Natural killer cell treated with Interleukin-12 subunit alpha and Interleukin-12 subunit beta and Interleukin-15 and Interleukin-18, amount 100 ng/mL, for 72 hours (primary cell): ENCODE measurements at regions not wholly inside any gene's neighbourhood (a gene's known extent, or its start where the extent isn't known, plus 50 kb on each side); places are given as distances from the start of the nearest gene placed in this dataset.
"Not testable (repeated sequence)": the region's sequence is repeated elsewhere in the genome, so short reads cannot be mapped to it uniquely, and the experiment has no call there.

Experiments used
- ATAC-seq, 2 donors: fragments of 150-1000 bp; cut with Tn5 transposase in 1 of 2; sonication (Bioruptor Pico), chemical (Tn5 transposase) in 1 of 2; 2 replicates each; pipeline ENCODE4 v1.10.0; 2021
- DNase-seq: peaks from one replicate; pipeline ENCODE4 v3.0.0; 2022; ENCODE audit warnings: low spot score
- H3K27ac Mint-ChIP-seq, 2 donors: 1 replicate in 1 of 2; 2 replicates in 1 of 2; pipeline ENCODE4 v1.8.0; 2022; ENCODE audit warnings: mixed read lengths in 2 of 2, mild to moderate bottlenecking in 1 of 2, moderate library complexity in 1 of 2
- H3K27me3 Mint-ChIP-seq, 2 donors: 1 replicate in 1 of 2; 2 replicates in 1 of 2; pipeline ENCODE4 v1.8.0; 2022; ENCODE audit warnings: mixed read lengths in 2 of 2
- H3K36me3 Mint-ChIP-seq: one replicate; pipeline ENCODE4 v1.8.0; 2022; ENCODE audit warnings: mixed read lengths
- H3K4me1 Mint-ChIP-seq, 2 donors: 1 replicate in 1 of 2; 2 replicates in 1 of 2; pipeline ENCODE4 v1.8.0; 2022; ENCODE audit warnings: low read depth in 2 of 2, mixed read lengths in 2 of 2, mild to moderate bottlenecking in 1 of 2
- H3K4me3 Mint-ChIP-seq: one replicate; pipeline ENCODE4 v1.8.0; 2022; ENCODE audit warnings: mixed read lengths
- H3K9me3 Mint-ChIP-seq: 2 replicates; pipeline ENCODE4 v1.8.0; 2022; ENCODE audit warnings: mixed read lengths

DNA sequence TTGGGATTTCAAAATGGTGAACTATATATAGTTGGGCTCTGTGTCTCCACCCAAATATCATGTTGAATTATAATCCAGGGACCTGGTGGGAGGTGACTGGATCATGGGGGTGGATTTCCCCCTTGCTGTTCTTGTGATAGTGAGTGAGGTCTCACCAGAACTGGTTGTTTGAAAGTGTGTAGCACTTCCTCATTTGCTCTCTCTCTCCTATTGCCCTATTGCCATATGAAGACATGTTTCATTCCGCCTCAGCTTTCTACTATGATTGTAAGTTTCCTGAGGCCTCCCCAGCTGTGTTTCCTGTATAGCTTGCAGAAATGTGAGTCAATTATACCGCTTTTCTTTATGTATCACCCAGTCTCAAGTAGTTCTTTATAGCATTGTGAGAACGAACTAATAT lies 545.6 kb downstream of the TRAM1L1 start:
- no peak overlapping the region for H3K4me3 Mint-ChIP-seq
- DNase-seq (no peak), ATAC-seq (no peak)
- no peaks in the 10 kb centered on the region for H3K36me3 Mint-ChIP-seq
- no peaks in the 10 kb centered on the region for H3K27me3 Mint-ChIP-seq
- no peaks in the 10 kb centered on the region for H3K4me1 Mint-ChIP-seq
- H3K27ac Mint-ChIP-seq: no peak overlapping the region
- H3K9me3 Mint-ChIP-seq: peaks cover 11% of the 10 kb centered on the region

DNA sequence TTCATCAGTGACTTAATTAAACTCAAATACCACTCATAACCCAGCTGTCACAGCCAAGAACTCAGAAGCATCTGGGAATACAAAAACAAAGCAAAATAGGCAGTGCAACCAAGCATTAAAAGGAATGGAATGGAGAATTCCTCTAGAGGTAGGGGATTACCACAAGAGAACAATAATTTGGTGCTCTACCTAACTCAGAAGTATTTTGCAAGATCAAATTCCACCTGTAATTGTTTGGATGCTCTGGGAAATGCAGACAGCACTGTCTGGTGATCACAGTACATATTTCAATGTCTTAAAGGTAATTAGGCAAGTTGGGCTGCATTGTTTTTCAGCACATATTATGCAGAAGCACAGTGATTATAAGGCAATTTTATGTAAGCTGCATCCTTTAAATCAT lies 547.5 kb downstream of the TRAM1L1 start:
- Mint-ChIP-seq H3K27me3 (no peaks in the 10 kb centered on the region), H3K36me3 (no peaks in the 10 kb centered on the region), H3K4me3 (no peak overlapping the region), H3K9me3 (peaks cover 14% of the 10 kb centered on the region), H3K27ac (no peak overlapping the region), H3K4me1 (no peaks in the 10 kb centered on the region)
- no peak for ATAC-seq
- no peak for DNase-seq

DNA sequence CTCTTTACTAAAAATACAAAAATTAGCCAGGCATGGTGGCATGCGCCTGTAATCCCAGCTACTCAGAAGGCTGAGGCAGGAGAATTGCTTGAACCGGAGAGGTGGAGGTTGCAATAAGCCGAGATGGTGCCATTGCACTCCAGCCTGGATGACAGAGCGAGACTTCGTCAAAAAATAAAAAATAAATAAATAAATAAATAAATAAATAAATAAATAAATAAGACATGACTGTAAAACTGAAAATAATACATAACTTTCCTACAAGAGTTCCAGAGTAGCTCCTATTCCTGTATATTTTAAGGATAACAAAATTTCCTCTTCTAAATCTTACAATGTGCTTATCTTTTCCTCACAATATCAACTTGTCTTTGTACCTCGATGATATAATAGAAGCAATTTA lies 549.4 kb downstream of the TRAM1L1 start:
- not testable (repeated sequence) for H3K4me3 Mint-ChIP-seq, H3K4me1 Mint-ChIP-seq, DNase-seq, H3K27me3 Mint-ChIP-seq, ATAC-seq, H3K36me3 Mint-ChIP-seq, H3K27ac Mint-ChIP-seq
- peaks cover 14% of the 10 kb centered on the region for H3K9me3 Mint-ChIP-seq

DNA sequence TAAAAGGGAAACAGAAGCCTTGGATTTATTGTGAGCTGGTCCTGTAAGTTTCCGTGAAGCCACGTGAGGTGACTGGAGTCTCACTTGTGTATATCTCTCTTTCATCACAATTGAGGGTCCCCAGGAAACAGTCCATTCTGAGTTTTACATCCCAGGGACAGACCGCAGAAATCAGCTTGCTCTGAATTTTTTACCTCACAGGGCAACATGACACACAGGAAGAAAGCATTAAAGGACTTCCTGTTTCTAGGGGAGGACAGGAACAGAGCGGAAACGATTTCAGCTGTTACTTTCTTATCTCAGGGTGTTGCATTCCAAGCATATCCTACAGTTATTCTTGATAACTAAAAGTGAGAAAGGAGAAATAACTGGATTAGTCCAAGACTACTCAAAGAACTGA lies 553.5 kb downstream of the TRAM1L1 start:
- no peak for ATAC-seq
- H3K27ac Mint-ChIP-seq: no peak overlapping the region
- H3K9me3 Mint-ChIP-seq: peaks cover 21% of the 10 kb centered on the region
- no peaks in the 10 kb centered on the region for H3K27me3 Mint-ChIP-seq
- H3K4me3 Mint-ChIP-seq: no peak overlapping the region
- H3K36me3 Mint-ChIP-seq: peaks cover 14% of the 10 kb centered on the region
- H3K4me1 Mint-ChIP-seq: peaks cover 0 to 2% of the 10 kb centered on the region in 2 donors
- DNase-seq: no peak

DNA sequence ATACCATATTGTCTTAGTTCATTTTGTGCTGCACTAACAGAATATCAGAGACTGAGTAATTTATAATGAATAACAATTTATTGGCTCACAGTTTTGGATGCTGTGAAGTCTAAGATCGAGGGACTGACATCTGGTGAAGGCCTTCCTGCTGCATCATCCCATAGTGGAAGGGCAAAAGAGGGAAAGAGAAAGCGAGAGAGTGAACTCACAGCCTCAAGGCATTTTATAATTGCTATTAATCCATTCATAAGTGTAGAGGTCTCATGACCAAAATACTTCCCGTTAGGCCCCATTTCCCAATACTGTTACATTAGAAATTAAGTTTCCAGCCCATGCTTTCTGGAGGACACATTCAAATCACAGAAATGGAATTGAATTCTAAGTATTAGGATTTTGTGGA lies 554.4 kb downstream of the TRAM1L1 start:
- H3K9me3 Mint-ChIP-seq: peaks cover 17% of the 10 kb centered on the region
- H3K27me3 Mint-ChIP-seq: no peaks in the 10 kb centered on the region
- peaks cover 14% of the 10 kb centered on the region for H3K36me3 Mint-ChIP-seq
- H3K4me3 Mint-ChIP-seq: no peak overlapping the region
- ATAC-seq (no peak), DNase-seq (no peak)
- no peak overlapping the region for H3K27ac Mint-ChIP-seq
- peaks cover 0 to 2% of the 10 kb centered on the region in 2 donors for H3K4me1 Mint-ChIP-seq

DNA sequence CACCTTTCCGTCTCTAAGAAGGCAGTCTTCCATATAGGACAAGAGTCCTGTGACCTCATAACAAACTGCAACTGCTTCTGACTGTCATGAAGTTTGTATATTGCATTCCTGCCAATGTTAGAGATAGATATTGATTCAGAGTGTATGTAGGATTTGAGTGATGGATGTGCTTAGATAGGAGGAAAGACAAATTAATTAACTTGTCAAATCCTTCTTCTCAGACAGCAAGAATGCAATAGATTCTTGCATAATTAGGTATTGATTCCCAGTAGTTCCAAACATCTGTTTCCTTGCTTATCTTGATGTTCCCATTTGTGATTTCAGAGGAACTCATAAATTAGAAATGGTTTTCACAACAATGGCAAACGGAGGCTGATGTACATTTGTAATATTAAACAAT lies 555.3 kb downstream of the TRAM1L1 start:
- Mint-ChIP-seq H3K27me3 (no peaks in the 10 kb centered on the region), H3K4me3 (no peak overlapping the region), H3K4me1 (peaks cover 0 to 2% of the 10 kb centered on the region in 2 donors), H3K27ac (no peak overlapping the region), H3K36me3 (peaks cover 14% of the 10 kb centered on the region), H3K9me3 (peaks cover 17% of the 10 kb centered on the region)
- DNase-seq (no peak), ATAC-seq (no peak)

DNA sequence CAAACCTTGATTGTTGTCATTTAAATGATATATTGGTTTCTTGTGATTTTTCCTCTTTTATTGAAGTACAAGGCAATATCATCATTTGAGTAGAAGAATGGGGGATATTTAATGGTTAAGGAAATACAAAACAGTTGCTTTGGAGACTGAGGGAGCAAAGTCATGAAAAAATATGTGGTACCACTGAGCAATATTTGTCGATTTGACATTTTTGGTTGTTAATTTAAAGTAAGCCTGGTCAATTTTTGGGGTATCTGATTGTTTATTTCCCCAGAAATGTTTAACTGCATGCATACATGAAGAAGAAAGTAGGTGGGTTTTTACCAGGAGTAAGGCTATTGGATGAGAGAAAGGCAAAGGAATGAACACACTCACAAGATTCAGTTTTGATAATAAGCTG lies 556.2 kb downstream of the TRAM1L1 start:
- DNase-seq (no peak), ATAC-seq (no peak)
- H3K36me3 Mint-ChIP-seq: peaks cover 14% of the 10 kb centered on the region
- peaks cover 17% of the 10 kb centered on the region for H3K9me3 Mint-ChIP-seq
- no peaks in the 10 kb centered on the region for H3K27me3 Mint-ChIP-seq
- no peak overlapping the region for H3K4me3 Mint-ChIP-seq
- no peak overlapping the region for H3K27ac Mint-ChIP-seq
- H3K4me1 Mint-ChIP-seq: peaks cover 0 to 2% of the 10 kb centered on the region in 2 donors

DNA sequence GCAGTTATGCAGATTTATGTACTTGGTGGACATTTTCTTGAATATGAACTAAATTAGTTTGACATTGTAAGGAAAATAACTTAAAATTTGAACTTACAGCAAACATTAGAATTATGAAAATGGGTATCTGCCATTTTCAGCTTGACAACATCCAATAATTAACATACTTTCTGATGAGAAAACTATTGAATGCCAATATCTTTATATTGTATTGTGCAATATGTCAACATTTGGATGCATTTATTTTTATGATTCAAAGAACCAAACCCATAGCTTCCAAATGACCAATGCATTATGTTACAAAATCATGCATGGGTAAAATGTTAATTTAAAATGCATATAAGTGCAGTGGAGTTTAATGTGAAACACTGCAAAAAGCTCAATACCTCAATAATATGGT lies 562.5 kb downstream of the TRAM1L1 start:
- H3K9me3 Mint-ChIP-seq: peaks cover 18% of the 10 kb centered on the region
- ATAC-seq (no peak), DNase-seq (no peak)
- no peak overlapping the region for H3K4me3 Mint-ChIP-seq
- H3K36me3 Mint-ChIP-seq: peaks cover 5% of the 10 kb centered on the region
- H3K27me3 Mint-ChIP-seq: no peaks in the 10 kb centered on the region
- H3K4me1 Mint-ChIP-seq: no peaks in the 10 kb centered on the region
- no peak overlapping the region for H3K27ac Mint-ChIP-seq

DNA sequence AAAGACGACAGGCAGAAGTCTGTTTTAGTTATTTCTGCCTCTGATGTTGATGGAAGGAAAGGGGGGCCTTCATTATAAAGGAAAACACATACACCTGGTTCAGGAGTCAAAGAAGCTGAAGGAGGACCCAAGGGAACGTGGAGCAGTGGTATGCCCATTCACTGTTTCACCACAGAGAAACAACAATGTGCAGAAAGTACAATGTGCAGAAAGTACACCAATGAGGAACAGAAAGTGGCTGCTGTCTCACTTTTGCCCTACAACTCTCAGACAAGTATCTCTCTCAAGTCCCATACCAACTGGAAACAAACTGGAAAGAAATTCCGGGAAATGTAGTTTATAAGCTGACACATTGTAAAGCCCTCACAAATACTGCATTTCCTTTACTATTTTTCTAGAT lies 564.5 kb downstream of the TRAM1L1 start:
- no peaks in the 10 kb centered on the region for H3K27me3 Mint-ChIP-seq

DNA sequence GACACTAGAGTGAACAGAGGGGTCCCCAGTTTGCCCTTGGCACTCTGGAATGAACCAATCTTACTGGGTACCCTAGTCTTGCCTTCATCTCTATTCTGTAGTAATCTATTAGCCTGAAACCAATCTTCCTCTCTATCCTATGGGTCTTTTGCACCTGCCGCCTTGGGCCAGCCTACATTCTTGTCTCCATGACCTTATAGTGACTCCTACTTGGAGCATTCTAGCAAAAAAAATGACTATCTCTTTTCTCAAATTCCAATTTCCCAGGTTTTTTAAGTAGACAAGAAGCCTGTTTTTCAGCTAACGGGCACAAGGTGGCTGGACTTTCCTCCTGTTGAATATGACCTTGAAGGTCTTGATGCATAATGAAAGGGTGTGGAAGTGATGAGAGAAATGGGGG lies 568.7 kb downstream of the TRAM1L1 start:
- Mint-ChIP-seq H3K9me3 (peaks cover 35% of the 10 kb centered on the region), H3K27ac (no peak overlapping the region), H3K4me1 (no peaks in the 10 kb centered on the region), H3K4me3 (no peak overlapping the region), H3K36me3 (peaks cover 4% of the 10 kb centered on the region), H3K27me3 (no peaks in the 10 kb centered on the region)
- ATAC-seq (no peak), DNase-seq (no peak)

More for the DNA sequence above, 564.5 kb downstream of the TRAM1L1 start:
- Mint-ChIP-seq H3K27ac (no peak overlapping the region), H3K4me3 (no peak overlapping the region), H3K9me3 (peaks cover 21% of the 10 kb centered on the region), H3K4me1 (no peaks in the 10 kb centered on the region), H3K36me3 (peaks cover 4% of the 10 kb centered on the region)
- ATAC-seq (no peak), DNase-seq (no peak)

DNA sequence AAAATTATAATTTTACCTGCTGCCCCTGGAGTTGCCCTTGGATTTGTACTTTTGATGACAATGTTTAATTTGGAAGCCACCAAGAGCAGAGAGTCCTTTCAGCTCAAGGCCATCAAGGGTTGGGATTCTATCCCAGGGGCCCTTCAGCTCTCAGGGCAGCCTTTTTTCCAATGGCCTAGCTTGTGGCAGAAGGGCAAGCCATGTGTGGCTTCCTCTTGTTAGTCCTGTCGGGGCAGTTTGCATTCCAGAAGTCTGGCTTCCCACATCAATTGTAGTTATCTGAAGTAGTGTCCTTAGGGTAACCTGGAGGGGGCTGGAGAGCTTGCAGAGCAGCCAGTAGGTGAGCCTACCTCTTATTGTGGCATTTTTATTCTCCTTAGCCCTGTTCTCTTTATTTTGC lies 569.4 kb downstream of the TRAM1L1 start:
- Mint-ChIP-seq H3K27ac (no peak overlapping the region), H3K4me1 (no peaks in the 10 kb centered on the region), H3K9me3 (peaks cover 38% of the 10 kb centered on the region), H3K36me3 (peaks cover 4% of the 10 kb centered on the region), H3K4me3 (no peak overlapping the region), H3K27me3 (no peaks in the 10 kb centered on the region)
- no peak for ATAC-seq
- no peak for DNase-seq

DNA sequence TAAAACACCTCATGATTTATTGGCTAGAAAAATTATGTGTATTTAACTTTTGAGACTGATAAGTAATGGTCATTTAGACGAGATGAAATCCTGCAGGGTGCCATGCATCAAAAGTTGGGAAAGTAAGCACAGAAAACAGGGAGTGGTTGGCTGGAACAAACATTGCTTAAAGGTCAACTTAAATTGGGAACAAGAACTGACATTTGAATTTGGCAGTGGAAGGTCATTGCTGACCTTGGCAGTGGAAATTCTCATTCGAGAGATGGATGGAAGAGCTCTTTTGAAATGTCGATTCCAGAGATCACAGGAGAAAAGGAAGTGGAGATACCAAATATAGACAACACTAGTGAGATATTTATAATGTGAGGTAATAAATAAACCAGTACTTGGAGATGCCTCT lies 572.8 kb downstream of the TRAM1L1 start:
- H3K9me3 Mint-ChIP-seq: peaks cover 27% of the 10 kb centered on the region
- H3K27ac Mint-ChIP-seq: no peak overlapping the region
- ATAC-seq (no peak), DNase-seq (no peak)
- H3K4me3 Mint-ChIP-seq: no peak overlapping the region
- H3K36me3 Mint-ChIP-seq: peaks cover 4% of the 10 kb centered on the region
- no peaks in the 10 kb centered on the region for H3K27me3 Mint-ChIP-seq
- H3K4me1 Mint-ChIP-seq: no peaks in the 10 kb centered on the region

DNA sequence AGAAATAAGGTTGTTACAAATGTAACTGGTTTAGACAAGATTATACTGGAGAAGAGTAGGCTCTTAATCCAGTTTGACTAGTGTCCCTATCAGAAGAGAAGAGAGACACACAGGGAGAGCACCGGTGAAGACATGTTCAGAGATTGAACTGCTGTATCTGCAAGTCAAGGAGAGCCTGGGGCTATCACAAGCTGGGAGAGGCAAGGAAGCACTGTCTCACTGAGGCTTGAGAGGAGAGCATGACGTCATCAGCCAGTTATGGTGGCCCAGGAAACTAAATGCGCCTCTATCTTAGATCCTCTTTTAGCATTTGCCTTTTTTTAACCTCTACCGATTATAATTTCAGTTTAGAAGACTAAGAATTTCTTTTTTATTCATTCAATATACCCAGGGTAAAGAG lies 583.4 kb downstream of the TRAM1L1 start:
- no peak overlapping the region for H3K27ac Mint-ChIP-seq
- H3K4me1 Mint-ChIP-seq: no peaks in the 10 kb centered on the region
- H3K27me3 Mint-ChIP-seq: no peaks in the 10 kb centered on the region
- H3K4me3 Mint-ChIP-seq: no peak overlapping the region
- DNase-seq (no peak), ATAC-seq (no peak)
- H3K9me3 Mint-ChIP-seq: peaks cover 12% of the 10 kb centered on the region
- H3K36me3 Mint-ChIP-seq: no peaks in the 10 kb centered on the region

DNA sequence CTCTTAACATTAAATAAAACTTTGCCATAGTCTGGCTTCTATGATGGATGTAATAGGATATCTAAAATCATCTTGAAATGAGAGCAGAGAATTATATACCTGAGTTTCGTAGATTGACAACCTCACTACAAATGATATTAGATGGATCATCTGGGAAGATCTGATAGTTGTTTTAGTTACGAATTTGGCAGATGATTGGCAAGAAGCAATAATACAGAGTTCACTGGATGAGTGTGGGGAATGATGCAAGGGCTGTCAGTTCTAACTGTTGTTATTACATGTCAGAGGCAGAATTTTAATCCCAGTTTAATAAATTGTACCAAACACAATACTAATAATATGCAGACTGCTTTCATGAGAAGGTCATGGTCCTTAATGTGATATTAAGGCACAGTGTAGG lies 585.2 kb downstream of the TRAM1L1 start:
- Mint-ChIP-seq H3K4me1 (no peaks in the 10 kb centered on the region), H3K4me3 (no peak overlapping the region), H3K9me3 (peaks cover 10% of the 10 kb centered on the region), H3K27ac (no peak overlapping the region), H3K36me3 (no peaks in the 10 kb centered on the region), H3K27me3 (no peaks in the 10 kb centered on the region)
- no peak for ATAC-seq
- DNase-seq: no peak

DNA sequence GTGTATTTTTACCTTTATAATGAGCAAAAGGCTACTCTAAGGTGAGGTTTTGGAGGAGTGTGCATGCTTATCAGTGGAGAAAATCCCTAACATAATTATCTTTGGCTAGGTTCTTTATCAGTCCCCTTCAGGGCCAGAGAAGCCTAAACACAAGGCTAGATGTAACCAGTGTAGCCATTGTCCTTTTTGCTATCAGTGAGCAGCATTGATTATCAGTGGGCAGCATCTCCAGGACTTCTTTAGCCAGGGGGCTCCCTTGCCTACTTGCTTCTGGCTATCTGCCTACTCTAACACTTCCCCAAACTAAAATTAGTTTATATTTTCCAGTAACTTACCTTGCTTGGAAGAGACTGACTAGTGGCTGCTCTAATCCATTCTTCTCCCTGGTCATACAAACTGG lies 595.6 kb downstream of the TRAM1L1 start:
- H3K27me3 Mint-ChIP-seq: no peaks in the 10 kb centered on the region
- H3K36me3 Mint-ChIP-seq: peaks cover 4% of the 10 kb centered on the region
- H3K27ac Mint-ChIP-seq: no peak overlapping the region
- no peak overlapping the region for H3K4me3 Mint-ChIP-seq
- peaks cover 15% of the 10 kb centered on the region for H3K9me3 Mint-ChIP-seq
- ATAC-seq: no peak
- H3K4me1 Mint-ChIP-seq: no peaks in the 10 kb centered on the region
- DNase-seq: no peak
